ENCODE measurements at regions not wholly inside any gene's neighbourhood (a gene's known extent, or its start where the extent isn't known, plus 50 kb on each side); places are given as distances from the start of the nearest gene placed in this dataset.

DNA sequence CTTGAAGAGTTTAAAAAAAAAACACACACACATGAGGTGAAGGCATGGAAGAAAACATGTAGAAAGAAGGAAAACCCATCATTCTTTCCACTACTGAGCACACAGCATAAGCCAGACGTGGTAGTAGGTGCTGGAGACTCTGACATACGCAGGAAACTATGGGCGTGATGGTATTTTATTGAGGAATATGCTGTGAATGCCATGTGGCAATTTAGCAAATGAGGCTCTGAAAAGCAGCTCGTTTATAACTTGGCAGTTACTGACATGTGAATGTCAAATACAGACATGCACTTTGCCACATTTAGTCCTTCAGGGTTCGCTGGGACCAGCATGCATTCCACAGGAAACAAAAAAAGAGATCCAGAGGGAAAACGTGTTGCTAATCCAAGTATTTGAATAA is 74.3 kb upstream of the IFNAR2 start:
- no peak for DNase-seq (ENCODE audit: low read depth)

DNA sequence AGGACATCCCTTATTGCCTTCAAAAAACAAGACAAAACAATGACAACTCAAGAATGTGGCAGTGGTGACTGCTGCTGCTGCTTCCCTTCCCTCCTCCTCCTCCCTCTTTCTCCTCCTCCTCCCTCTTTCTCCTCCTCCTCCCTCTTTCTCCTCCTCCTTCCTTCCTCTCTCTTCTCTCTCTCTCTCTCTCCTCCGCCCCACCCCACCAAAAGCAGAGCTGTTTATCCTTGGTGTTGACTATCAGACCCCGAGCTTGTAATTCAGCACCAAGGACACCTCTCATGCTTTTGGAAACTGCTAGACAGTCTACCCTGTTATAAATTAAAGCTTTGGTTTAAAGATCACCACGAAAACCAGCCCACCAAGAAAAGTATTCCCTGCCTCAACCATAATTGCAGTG is 72.4 kb upstream of the IFNAR2 start:
- no peak for DNase-seq (ENCODE audit: low read depth)

DNA sequence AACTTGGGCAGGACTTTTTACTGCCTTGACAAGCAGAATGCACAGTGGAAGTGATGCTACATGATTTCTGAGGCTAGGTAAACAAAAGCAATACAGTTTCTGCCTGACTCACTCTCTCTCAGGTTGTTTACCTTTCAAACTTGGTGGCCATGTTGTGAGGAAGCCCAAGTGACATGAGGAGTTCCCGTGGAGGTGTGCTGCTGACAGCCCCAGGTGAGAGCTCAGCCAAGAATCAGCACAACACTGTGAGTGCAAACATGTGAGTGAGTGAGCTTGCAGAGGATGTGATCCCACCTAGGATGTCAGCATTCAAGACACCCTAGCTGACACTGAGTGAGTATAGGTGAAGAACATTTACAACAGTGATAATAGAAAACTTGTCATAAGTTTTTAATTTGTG is 71.1 kb upstream of the IFNAR2 start:
- no peak for DNase-seq (ENCODE audit: low read depth)

DNA sequence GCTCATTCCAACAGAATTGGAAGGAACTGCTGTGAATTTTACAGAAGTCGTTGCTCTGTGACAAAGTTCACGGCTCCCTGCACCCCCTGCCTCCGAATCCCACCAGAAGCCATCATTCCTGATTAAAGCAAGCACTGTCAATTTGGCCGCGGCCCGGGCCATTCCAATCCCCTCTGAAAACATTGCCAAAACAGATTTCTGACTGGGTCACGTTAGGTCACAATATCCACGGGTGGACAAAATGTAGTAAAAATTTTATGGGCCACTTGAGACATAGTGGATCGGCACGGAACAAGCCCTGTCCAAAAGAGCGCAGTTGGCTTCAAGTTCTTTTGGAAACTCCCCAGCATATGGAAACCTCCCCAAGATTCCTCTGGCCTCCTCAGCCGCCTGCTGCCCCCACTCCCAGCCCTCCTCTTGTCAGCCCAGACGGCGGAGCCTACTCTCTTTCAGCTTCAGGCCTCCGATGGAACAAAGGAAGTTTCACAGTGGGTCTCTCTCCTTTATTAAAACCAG is 67.2 kb upstream of the IFNAR2 start:
- DNase-seq (ENCODE audit: low read depth) = no peak

DNA sequence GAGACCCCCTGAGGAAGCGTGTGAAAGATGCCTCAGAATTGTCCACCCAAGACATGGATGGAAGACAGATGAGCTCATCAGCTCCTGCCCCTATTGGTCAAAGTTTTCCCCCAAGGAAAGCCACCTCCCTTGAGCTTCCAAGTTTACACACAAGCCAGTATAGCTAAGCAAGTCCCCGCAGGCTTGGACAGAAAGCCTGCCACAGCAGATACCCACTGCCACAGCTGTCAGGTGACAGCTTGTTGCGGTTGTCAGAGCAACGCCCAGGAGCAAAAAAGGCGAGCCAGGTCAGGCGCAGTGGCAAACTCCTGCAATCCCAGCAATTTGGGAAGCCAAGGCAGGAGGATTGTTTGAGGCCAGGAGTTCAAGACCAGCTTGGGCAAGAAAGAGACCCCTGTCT is 60.9 kb upstream of the IFNAR2 start:
- no peak for DNase-seq (ENCODE audit: low read depth)

DNA sequence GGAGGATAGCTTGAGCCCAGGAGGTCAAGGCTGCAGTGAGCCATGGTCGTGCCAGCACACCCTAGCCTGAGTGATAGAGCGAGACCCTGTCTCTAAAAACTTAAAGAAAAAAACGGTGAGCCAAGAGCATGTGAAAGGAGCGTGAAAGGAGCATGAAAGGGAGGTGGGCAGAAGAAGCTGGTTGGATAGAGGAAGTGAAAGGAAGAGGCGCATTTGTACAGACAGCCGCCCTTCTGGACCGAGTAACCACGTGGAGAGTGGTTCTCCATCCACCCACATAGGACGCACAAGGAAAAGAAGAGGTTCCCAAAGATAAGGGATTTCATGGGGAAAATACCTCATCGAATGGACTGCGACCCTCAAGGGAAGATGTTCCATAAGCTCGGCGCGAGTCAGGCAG is 60.4 kb upstream of the IFNAR2 start:
- DNase-seq (ENCODE audit: low read depth) = no peak

DNA sequence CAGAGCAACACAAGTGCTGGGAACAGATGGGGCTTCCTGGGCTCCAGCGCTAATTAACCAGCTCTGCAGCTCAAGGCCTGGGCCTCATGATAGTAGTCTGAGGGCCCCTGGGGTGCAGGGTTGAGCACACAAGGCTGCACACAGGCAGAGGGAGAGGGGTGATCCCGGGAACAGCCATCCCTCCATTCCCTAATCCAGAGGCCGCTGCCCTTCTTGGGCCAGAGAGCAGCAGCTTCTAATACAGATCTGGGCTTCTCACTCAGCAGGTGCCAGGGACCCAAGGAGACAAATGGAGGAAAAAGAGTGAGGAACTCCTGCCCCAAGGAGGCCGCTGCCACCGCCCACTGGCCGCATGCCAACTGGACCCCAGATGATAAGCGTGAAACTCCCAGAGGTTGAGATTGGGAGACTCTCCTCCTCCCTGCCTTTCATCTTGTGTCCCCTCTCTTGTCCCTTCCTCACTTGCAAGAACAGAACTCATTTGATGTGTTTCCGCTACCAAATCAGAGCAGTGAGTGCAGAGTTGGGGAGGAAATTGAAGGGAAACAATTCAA is 58.0 kb upstream of the IFNAR2 start:
- DNase-seq (ENCODE audit: low read depth) = no peak

DNA sequence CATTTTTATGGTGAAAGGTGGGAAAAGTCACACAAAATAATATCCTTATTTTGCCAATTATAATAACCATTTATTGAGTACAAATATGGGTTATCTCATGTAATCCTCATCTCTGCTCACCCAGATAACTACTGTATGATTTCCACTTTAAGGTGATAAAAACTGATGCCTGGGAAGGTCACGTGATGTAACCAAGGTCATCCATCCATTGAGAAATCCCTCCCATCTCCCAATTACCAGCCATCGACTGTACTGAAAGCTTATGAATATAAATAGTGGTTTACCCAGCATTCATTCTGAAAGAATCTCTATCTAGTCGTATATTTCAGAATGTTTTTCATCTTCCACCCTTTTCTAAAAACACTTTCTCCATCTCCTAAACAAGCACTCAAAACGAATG is 55.0 kb upstream of the IFNAR2 start:
- no peak for DNase-seq (ENCODE audit: low read depth)

Measured in stimulated activated CD8-positive, alpha-beta memory T cell treated with anti-CD3 and anti-CD28 coated beads, Interleukin-12 subunit alpha, Interleukin-12 subunit beta, amount 100 ng/mL, for 1 hour (primary cell).